GM18867 (cell line): ENCODE measurements at regions not wholly inside any gene's neighbourhood (a gene's known extent, or its start where the extent isn't known, plus 50 kb on each side); places are given as distances from the start of the nearest gene placed in this dataset.

Source experiments
- ATAC-seq: cut with Tn5 transposase; IDR thresholded peaks from one replicate; pipeline ENCODE4 v1.9.1; 2021; ENCODE audit warnings: mild to moderate bottlenecking, moderate library complexity; ENCODE audit not compliant: unreplicated experiment

- ATAC-seq: no peak
Observed at GRCh38 chr1:234710936-234711724, 101.2 kb upstream of the IRF2BP2 start.

- ATAC-seq: no peak
Observed at GRCh38 chr1:234710381-234710780, 100.4 kb upstream of the IRF2BP2 start.

GRCh38 chr1:234709473-234710228, 99.7 kb upstream of the IRF2BP2 start:
- ATAC-seq: no peak

- ATAC-seq: no peak
Observed at GRCh38 chr1:234708700-234709395, 98.9 kb upstream of the IRF2BP2 start.

DNA sequence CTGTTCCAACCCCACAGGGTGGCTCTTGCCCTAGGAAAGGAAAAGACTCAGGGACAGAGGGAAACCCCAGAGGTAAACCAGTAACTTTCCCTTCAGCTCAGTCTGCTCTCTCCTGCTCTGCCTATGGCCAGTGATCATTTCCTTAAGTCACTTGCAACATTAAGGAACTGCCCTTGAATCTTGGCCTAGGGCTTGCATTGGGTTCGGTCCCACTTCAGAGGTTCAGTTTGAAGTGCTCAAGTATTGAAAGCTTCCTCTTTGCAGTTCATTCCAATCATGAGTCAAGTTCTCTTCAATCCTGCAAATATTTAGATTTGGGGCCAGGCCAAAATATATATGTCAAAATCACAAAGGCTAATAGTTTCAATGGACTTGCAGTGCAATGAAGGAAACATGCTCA, 97.7 kb upstream of the IRF2BP2 start:
- ATAC-seq: no peak

GRCh38 chr1:234706931-234707330, 97.0 kb upstream of the IRF2BP2 start:
- ATAC-seq: no peak

- no peak for ATAC-seq
Observed at GRCh38 chr1:234706199-234706598, 96.2 kb upstream of the IRF2BP2 start.

DNA sequence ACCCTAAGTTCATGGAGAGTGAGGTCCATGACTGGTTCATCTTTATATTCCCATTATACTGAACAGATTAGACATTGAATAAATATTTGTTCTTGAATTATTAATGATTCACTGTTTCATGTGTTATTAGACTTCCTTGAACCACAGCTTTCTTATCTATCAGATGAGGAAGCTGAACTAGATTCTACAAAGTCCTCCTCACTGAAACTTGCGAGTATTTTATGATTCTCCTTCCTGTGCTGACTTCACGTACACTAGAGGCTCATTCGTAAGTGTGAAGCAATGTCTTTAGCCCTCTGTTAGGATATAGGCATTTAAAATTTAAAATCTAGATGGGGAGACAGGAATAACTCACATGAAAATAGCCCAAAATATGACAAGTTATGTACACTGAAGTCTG, 95.6 kb upstream of the IRF2BP2 start:
- ATAC-seq: no peak

GRCh38 chr1:234704106-234704887, 94.3 kb upstream of the IRF2BP2 start:
- no peak for ATAC-seq

GRCh38 chr1:234702342-234703000, 92.5 kb upstream of the IRF2BP2 start:
- ATAC-seq: no peak

DNA sequence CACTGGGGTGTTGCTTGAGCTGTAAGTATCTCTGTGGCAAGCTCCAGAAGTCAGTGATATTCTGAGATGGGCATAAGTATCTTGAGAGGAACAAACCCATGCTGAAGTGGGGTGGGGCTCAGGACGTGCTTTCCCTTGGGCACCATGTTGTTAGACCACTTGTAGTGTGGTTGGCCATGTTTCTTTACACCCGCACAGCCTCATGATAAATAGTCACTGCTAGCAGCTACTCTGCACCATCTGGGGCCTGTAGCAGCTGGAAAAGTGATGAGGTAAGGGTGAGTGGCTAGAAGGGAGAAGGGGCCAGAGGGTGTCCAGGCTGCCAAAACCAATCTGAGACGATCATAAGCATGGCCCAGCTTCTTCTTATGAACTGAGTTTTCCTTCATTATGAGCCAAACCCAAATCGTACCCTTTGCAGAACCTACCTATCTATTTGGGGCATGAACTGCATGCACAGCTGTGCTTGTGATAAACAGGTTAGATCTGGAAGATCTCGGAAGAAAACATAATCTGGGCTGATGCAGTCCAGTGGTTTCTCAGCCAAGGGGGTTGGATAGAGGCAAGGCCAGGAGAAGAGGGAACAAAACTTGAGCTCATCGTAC, 91.9 kb upstream of the IRF2BP2 start:
- no peak for ATAC-seq

GRCh38 chr1:234699795-234700665, 90.1 kb upstream of the IRF2BP2 start:
- peak; percentile 77 for ATAC-seq

DNA sequence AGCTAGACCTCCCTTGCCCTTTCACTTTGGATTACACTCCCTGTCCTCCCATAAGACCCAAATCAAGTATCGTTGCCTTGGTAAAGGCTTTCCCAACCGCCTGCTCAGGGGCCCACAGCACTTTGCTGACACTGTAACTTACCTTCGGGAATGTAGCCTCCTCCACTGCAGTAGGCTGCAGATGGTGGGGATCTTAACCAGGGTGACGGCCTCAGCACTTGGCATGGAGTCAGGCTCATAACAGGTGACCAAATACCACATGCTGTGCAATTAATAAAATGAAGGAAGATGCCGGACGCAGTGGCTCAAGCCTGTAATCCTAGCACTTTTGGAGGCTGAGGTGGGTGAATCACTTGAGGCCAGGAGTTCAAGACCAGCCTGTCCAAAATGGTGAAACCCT, 88.7 kb upstream of the IRF2BP2 start:
- no peak for ATAC-seq

DNA sequence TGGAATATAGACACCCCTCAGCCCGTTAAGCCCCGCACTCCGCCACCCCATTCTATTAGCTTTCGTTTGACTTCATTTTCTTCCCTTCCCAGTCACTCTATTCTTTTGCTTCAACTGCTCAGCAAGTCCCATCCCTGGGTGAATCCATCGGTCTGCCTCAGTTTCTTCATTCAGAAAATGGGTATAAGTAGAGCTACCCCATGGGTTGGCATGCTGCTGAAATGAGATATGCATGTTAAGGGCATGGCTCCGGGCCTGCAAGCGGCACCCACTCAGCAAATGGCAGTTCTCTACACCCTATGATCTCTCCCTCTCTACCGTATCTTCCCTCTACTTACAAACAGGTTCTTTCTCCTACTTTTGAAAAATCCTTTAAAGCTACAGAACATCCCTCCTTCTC, 87.8 kb upstream of the IRF2BP2 start:
- ATAC-seq: no peak

DNA sequence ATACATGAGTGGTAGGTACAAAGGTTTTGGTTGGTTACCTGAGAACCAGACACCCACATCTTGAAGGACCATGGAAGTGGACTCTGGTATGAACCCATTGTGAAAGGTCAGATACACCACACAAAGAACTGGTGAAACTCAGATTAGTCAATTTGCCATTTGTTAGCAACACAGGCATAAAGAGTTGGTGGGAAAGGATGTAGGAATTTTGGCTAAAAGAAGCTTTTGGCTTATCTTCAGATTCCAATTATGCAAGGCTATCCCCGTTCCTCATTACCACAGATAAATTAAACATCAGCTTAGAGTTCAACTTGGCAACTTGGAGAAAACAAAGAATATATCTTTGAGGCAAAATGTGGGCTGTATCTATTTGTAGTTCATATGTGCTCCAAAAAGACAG, 87.0 kb upstream of the IRF2BP2 start:
- ATAC-seq: no peak

GRCh38 chr1:234696148-234696576, 86.2 kb upstream of the IRF2BP2 start:
- peak; percentile 47 for ATAC-seq

DNA sequence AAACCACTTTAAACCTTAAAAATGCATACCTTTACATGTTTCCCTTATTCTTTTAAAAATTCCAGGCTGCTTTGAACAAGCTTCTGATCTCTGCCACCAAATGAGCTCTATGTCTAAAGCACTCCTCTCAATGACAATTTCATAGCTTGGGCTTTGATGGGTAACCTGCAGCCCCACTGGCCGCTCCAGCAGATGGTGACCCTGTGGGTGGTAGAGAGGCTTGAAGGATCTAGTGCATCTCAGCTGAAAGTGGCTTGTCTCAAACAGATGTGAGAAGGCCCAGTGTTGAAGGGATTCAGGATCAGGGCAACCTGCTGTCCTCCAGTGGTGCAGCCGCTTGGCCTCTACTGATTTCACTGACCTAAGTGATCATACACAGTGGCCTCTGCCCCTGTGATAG, 84.7 kb upstream of the IRF2BP2 start:
- no peak for ATAC-seq

GRCh38 chr1:234692966-234693580, 83.1 kb upstream of the IRF2BP2 start:
- no peak for ATAC-seq

GRCh38 chr1:234691567-234691966, 81.6 kb upstream of the IRF2BP2 start:
- ATAC-seq: no peak
